HepG2 (cell line): ENCODE measurements at regions not wholly inside any gene's neighbourhood (a gene's known extent, or its start where the extent isn't known, plus 50 kb on each side); places are given as distances from the start of the nearest gene placed in this dataset.

Experiments
- EED ChIP-seq: sonication (generic); formaldehyde crosslinking; IDR thresholded peaks from 2 replicates; pipeline ENCODE4 v1.5.0; 2020; ENCODE audit warnings: mild to moderate bottlenecking, missing genetic modification reagents
- JUNB ChIP-seq: sonication (generic); formaldehyde crosslinking; IDR thresholded peaks from 2 replicates; pipeline ENCODE4 v1.8.0; 2022; ENCODE audit warnings: missing genetic modification reagents, mild to moderate bottlenecking, borderline replicate concordance
- KLF15 ChIP-seq: sonication (generic); formaldehyde crosslinking; IDR thresholded peaks from 2 replicates; pipeline ENCODE4 v1.8.1; 2023; ENCODE audit warnings: borderline replicate concordance, mild to moderate bottlenecking, inconsistent platforms, missing genetic modification reagents, mixed read lengths
- PCBP1 ChIP-seq: fragments of 200-400 bp; formaldehyde crosslinking; IDR thresholded peaks from 2 replicates; pipeline ENCODE4 v1.6.1; 2017; ENCODE audit warnings: mild to moderate bottlenecking, low read depth, low read length, borderline replicate concordance
- RFXAP ChIP-seq: sonication (generic); formaldehyde crosslinking; IDR thresholded peaks from 2 replicates; pipeline ENCODE4 v1.4.0; 2020; ENCODE audit warnings: missing genetic modification reagents, borderline replicate concordance
- SSRP1 ChIP-seq: IDR thresholded peaks from 2 replicates; pipeline ENCODE4 v1.6.1; 2016; ENCODE audit warnings: control low read depth
- TCF12 ChIP-seq, 2 experiments: fragments of 450-650 bp in 1 of 2; sonication (generic) in 1 of 2; formaldehyde crosslinking in 1 of 2; IDR thresholded peaks; 2 replicates each; pipeline versions ENCODE4 v1.6.1 to v1.8.0; 2017 to 2022; ENCODE audit warnings: antibody characterized with exemption in 1 of 2, mild to moderate bottlenecking in 1 of 2, missing genetic modification reagents in 1 of 2, moderate library complexity in 1 of 2
- TMF1 ChIP-seq: sonication (generic); formaldehyde crosslinking; IDR thresholded peaks from 2 replicates; pipeline ENCODE4 v1.8.1; 2022; ENCODE audit warnings: low read depth, missing genetic modification reagents
- ZBTB3 ChIP-seq: sonication (generic); formaldehyde crosslinking; IDR thresholded peaks from 2 replicates; pipeline ENCODE4 v1.4.0; 2020; ENCODE audit warnings: low read depth, mild to moderate bottlenecking, moderate library complexity, missing genetic modification reagents, borderline replicate concordance
- ZNF263 ChIP-seq: sonication (generic); formaldehyde crosslinking; IDR thresholded peaks from 2 replicates; pipeline ENCODE4 v1.4.0; 2020; ENCODE audit warnings: missing genetic modification reagents
- ZNF331 ChIP-seq: sonication (generic); formaldehyde crosslinking; IDR thresholded peaks from 2 replicates; pipeline ENCODE4 v1.4.0; 2020; ENCODE audit warnings: missing genetic modification reagents
- ZNF556 ChIP-seq: sonication (generic); formaldehyde crosslinking; IDR thresholded peaks from 2 replicates; pipeline ENCODE4 v1.4.0; 2020; ENCODE audit warnings: mild to moderate bottlenecking, missing genetic modification reagents, borderline replicate concordance
- TF ChIP-seq, protein P1 (sequence below): IDR thresholded peaks from 2 replicates; pipeline ENCODE4 v1.6.1; 2016
- TF ChIP-seq, protein P2 (sequence below): sonication (generic); formaldehyde crosslinking; IDR thresholded peaks from 2 replicates; pipeline ENCODE4 v1.5.0; 2020; ENCODE audit warnings: missing genetic modification reagents, mild to moderate bottlenecking, borderline replicate concordance
- TF ChIP-seq, protein P3 (sequence below): sonication (generic); formaldehyde crosslinking; IDR thresholded peaks from 2 replicates; pipeline ENCODE4 v1.4.0; 2020; ENCODE audit warnings: mild to moderate bottlenecking, missing genetic modification reagents
- TF ChIP-seq, protein P4 (sequence below): sonication (generic); formaldehyde crosslinking; IDR thresholded peaks from 2 replicates; pipeline ENCODE4 v1.4.0; 2020; ENCODE audit warnings: missing genetic modification reagents
- TF ChIP-seq, protein P5 (sequence below): sonication (generic); formaldehyde crosslinking; conservative IDR thresholded peaks from 2 replicates; pipeline ENCODE4 v1.5.0; 2020; ENCODE audit warnings: missing genetic modification reagents
- TF ChIP-seq, protein P6 (sequence below): sonication (generic); formaldehyde crosslinking; IDR thresholded peaks from 2 replicates; pipeline ENCODE4 v1.4.0; 2020; ENCODE audit warnings: missing genetic modification reagents, mild to moderate bottlenecking, borderline replicate concordance

DNA sequence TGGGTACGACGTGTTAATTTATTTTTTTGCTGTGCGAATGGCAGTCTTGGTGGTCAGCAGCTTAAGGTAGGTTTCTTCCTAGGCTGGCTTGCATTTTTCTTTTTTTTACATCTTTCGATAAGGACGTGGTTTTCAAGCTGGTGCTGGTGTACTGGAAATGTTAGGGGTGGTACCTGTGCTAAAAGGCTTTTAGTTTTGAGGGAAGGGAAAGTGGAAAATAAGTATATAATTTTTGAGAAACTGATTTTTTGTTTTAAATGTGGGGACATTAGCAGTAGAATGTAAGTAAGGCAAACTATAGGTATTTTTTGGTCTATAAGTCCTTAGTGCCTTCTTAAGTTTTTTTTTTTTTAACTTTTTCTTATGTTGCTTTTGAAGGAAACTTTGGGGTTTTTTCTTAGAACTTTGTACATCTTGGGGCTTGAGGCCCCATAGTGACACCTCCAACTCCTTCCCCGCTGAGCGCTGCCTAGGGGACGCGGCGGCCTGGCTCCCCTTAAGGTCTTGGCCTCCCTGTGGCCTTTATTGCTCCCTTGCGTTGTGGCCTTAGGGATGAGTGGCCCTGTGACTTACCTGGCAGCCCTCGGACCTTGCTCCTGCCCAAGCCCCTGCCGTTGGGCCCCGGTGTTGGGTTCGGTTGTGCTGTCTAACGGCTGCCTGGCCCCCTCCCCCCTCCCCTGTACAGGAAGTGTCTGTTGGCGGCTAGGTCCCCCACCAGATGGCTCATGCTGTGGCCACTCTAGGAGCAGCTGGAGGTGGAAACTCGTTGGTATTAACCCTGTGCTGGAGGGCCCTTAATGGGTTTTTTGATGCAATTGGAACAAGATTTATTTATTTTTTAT, 88.0 kb upstream of the RPRML start (continued):
- peak; percentile 76; the same call in 1 of the 2 replicates for TF ChIP-seq TMF1 (CRISPR knock-in tag)
- TF ChIP-seq EED (CRISPR knock-in tag), result no peak
- 0 out of 2 replicates have a peak, but pooled peaks have one; percentile 35 for TF ChIP-seq KLF15
- TF ChIP-seq ZNF556 (CRISPR knock-in tag), result peak; percentile 95
- TF ChIP-seq ZBTB3 (CRISPR knock-in tag), result peak; percentile 56; the same call in 1 of the 2 replicates
- TF ChIP-seq, protein P1, sequence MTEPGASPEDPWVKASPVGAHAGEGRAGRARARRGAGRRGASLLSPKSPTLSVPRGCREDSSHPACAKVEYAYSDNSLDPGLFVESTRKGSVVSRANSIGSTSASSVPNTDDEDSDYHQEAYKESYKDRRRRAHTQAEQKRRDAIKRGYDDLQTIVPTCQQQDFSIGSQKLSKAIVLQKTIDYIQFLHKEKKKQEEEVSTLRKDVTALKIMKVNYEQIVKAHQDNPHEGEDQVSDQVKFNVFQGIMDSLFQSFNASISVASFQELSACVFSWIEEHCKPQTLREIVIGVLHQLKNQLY (CRISPR knock-in tag), result peak; percentile 72
- TF ChIP-seq, protein P2, sequence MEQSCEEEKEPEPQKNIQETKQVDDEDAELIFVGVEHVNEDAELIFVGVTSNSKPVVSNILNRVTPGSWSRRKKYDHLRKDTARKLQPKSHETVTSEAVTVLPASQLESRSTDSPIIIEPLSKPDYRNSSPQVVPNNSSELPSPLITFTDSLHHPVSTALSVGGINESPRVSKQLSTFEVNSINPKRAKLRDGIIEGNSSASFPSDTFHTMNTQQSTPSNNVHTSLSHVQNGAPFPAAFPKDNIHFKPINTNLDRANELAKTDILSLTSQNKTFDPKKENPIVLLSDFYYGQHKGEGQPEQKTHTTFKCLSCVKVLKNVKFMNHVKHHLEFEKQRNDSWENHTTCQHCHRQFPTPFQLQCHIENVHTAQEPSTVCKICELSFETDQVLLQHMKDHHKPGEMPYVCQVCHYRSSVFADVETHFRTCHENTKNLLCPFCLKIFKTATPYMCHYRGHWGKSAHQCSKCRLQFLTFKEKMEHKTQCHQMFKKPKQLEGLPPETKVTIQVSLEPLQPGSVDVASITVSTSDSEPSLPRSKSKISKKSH (CRISPR knock-in tag), result peak; percentile 99
- TF ChIP-seq ZNF331 (CRISPR knock-in tag), result peak; percentile 96
- peak; percentile 83; the same call in 1 of the 2 replicates for TF ChIP-seq RFXAP (CRISPR knock-in tag)
- TF ChIP-seq PCBP1, result peak; percentile 99
- peak; percentile 81 for TF ChIP-seq ZNF263
- TF ChIP-seq, protein P3, sequence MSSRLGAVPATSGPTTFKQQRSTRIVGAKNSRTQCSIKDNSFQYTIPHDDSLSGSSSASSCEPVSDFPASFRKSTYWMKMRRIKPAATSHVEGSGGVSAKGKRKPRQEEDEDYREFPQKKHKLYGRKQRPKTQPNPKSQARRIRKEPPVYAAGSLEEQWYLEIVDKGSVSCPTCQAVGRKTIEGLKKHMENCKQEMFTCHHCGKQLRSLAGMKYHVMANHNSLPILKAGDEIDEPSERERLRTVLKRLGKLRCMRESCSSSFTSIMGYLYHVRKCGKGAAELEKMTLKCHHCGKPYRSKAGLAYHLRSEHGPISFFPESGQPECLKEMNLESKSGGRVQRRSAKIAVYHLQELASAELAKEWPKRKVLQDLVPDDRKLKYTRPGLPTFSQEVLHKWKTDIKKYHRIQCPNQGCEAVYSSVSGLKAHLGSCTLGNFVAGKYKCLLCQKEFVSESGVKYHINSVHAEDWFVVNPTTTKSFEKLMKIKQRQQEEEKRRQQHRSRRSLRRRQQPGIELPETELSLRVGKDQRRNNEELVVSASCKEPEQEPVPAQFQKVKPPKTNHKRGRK, result peak; percentile 96
- no peak; the same call in none of the 2 replicates for TF ChIP-seq SSRP1 (CRISPR knock-in tag)
- TF ChIP-seq, protein P4, sequence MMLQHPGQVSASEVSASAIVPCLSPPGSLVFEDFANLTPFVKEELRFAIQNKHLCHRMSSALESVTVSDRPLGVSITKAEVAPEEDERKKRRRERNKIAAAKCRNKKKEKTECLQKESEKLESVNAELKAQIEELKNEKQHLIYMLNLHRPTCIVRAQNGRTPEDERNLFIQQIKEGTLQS, result peak; percentile 75; the same call in 1 of the 2 replicates
- TF ChIP-seq, protein P5, sequence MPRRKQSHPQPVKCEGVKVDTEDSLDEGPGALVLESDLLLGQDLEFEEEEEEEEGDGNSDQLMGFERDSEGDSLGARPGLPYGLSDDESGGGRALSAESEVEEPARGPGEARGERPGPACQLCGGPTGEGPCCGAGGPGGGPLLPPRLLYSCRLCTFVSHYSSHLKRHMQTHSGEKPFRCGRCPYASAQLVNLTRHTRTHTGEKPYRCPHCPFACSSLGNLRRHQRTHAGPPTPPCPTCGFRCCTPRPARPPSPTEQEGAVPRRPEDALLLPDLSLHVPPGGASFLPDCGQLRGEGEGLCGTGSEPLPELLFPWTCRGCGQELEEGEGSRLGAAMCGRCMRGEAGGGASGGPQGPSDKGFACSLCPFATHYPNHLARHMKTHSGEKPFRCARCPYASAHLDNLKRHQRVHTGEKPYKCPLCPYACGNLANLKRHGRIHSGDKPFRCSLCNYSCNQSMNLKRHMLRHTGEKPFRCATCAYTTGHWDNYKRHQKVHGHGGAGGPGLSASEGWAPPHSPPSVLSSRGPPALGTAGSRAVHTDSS (CRISPR knock-in tag), result peak; percentile 16; the same call in 1 of the 2 replicates
- TF ChIP-seq TCF12 (IDR thresholded peaks at IDR 0.05), result no peak
- TF ChIP-seq TCF12 (CRISPR knock-in tag; IDR thresholded peaks at IDR 0.05), result peak; percentile 77; the same call in 1 of the 2 replicates
- no peak for TF ChIP-seq JUNB (CRISPR knock-in tag)
- TF ChIP-seq, protein P6, sequence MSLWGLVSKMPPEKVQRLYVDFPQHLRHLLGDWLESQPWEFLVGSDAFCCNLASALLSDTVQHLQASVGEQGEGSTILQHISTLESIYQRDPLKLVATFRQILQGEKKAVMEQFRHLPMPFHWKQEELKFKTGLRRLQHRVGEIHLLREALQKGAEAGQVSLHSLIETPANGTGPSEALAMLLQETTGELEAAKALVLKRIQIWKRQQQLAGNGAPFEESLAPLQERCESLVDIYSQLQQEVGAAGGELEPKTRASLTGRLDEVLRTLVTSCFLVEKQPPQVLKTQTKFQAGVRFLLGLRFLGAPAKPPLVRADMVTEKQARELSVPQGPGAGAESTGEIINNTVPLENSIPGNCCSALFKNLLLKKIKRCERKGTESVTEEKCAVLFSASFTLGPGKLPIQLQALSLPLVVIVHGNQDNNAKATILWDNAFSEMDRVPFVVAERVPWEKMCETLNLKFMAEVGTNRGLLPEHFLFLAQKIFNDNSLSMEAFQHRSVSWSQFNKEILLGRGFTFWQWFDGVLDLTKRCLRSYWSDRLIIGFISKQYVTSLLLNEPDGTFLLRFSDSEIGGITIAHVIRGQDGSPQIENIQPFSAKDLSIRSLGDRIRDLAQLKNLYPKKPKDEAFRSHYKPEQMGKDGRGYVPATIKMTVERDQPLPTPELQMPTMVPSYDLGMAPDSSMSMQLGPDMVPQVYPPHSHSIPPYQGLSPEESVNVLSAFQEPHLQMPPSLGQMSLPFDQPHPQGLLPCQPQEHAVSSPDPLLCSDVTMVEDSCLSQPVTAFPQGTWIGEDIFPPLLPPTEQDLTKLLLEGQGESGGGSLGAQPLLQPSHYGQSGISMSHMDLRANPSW, result peak; percentile 93; the same call in 1 of the 2 replicates
